HCT116 (cell line): ENCODE measurements at regions not wholly inside any gene's neighbourhood (a gene's known extent, or its start where the extent isn't known, plus 50 kb on each side); places are given as distances from the start of the nearest gene placed in this dataset.

Experiments used
- ATAC-seq: fragments of 200-7000 bp; cut with Tn5 transposase; 2 replicates; pipeline ENCODE4 v1.9.1; 2020; ENCODE audit warnings: mild to moderate bottlenecking, moderate library complexity
- BruUV-seq: library from RNA; stranded (reverse); fragments of 400-500 nt; replicated peaks from 2 replicates; lab custom pipeline; 2021; lab: Mats Ljungman, UMichigan
- CTCF ChIA-PET: fragments of 300-600 bp; sonication (Branson Sonifier 250); formaldehyde crosslinking; loops from one replicate; lab custom pipeline; 2021; ENCODE audit warnings: antibody characterized with exemption; lab: Charles Lee
- POLR2A ChIA-PET: fragments of 300-600, 350-600 bp; sonication (Branson Sonifier 250); formaldehyde crosslinking; loops from one replicate; lab custom pipeline; 2021; ENCODE audit warnings: antibody characterized with exemption; lab: Charles Lee
- RAD21 ChIA-PET, 2 experiments: fragments of 300-600 bp; sonication (Branson Sonifier 250); formaldehyde crosslinking; loops; one replicate each; lab custom pipeline; 2023; ENCODE audit warnings: low total read pairs in 2 of 2; ENCODE audit not compliant: uncharacterized antibody in 2 of 2, unreplicated experiment in 2 of 2, low non-redundant PET in 1 of 2; lab: Charles Lee
- DNase-seq: peaks from one replicate; pipeline ENCODE4 v3.0.0-alpha.2; 2010; ENCODE audit warnings: low read depth, low spot score
- H2AFZ ChIP-seq: fragments of 200-600 bp; shearing (Covaris generic), sonication (generic); 2 replicates; pipeline ENCODE4 v1.6.1; 2017; ENCODE audit warnings: low read depth, mixed run types, mixed read lengths, antibody characterized with exemption, low read length; ENCODE audit not compliant: poor library complexity, severe bottlenecking
- H3K27ac ChIP-seq: 2 replicates; pipeline ENCODE4 v1.5.1; 2012; ENCODE audit warnings: low read depth, low read length
- H3K27me3 ChIP-seq: fragments of 200-600 bp; sonication (generic); 2 replicates; pipeline ENCODE4 v1.6.1; 2016; ENCODE audit warnings: mixed run types, low read length, mixed read lengths; ENCODE audit not compliant: insufficient read depth
- H3K36me3 ChIP-seq, 2 experiments: fragments of 200-500 bp in 1 of 2; fragments of 200-600 bp in 1 of 2; sonication (Bioruptor generic) in 1 of 2; sonication (generic) in 1 of 2; 2 replicates each; pipeline versions ENCODE4 v1.5.1 to v1.6.1; 2014 to 2016; ENCODE audit warnings: low read length in 2 of 2, inconsistent platforms in 1 of 2, mixed read lengths in 1 of 2, mixed run types in 1 of 2; ENCODE audit not compliant: insufficient read depth in 2 of 2, control insufficient read depth in 1 of 2
- H3K4me1 ChIP-seq, 2 experiments: fragments of 200-600 bp in 1 of 2; sonication (generic) in 1 of 2; 2 replicates each; pipeline versions ENCODE4 v1.5.1 to v1.6.1; 2012 to 2017; ENCODE audit warnings: low read length in 2 of 2, inconsistent platforms in 1 of 2, mild to moderate bottlenecking in 1 of 2, mixed read lengths in 1 of 2, mixed run types in 1 of 2, moderate library complexity in 1 of 2; ENCODE audit not compliant: insufficient read depth in 2 of 2, control insufficient read depth in 1 of 2
- H3K4me2 ChIP-seq: fragments of 200-600 bp; sonication (generic); 2 replicates; pipeline ENCODE4 v1.6.1; 2017; ENCODE audit warnings: mixed run types, low read length, mixed read lengths
- H3K4me3 ChIP-seq, 2 experiments: fragments of 200-600 bp in 1 of 2; sonication (generic) in 1 of 2; replicated peaks in 1 of 2; 2 replicates each; pipeline ENCODE4 v1.5.1; 2011 to 2016; ENCODE audit warnings: low read length in 2 of 2, control low read depth in 1 of 2, low read depth in 1 of 2, mild to moderate bottlenecking in 1 of 2, mixed read lengths in 1 of 2, mixed run types in 1 of 2
- H3K79me2 ChIP-seq: fragments of 200-600 bp; sonication (generic); 2 replicates; pipeline ENCODE4 v1.6.1; 2017; ENCODE audit warnings: mild to moderate bottlenecking, mixed run types, low read length, moderate library complexity, mixed read lengths; ENCODE audit not compliant: insufficient read depth
- H3K9ac ChIP-seq: fragments of 200-600 bp; sonication (generic); 2 replicates; pipeline ENCODE4 v1.6.1; 2016; ENCODE audit warnings: low read length, mixed read lengths
- H3K9me2 ChIP-seq: fragments of 200-600 bp; sonication (generic), shearing (Covaris generic); 2 replicates; pipeline ENCODE4 v1.6.1; 2017; ENCODE audit warnings: mixed run types, mild to moderate bottlenecking, moderate library complexity; ENCODE audit not compliant: insufficient read depth
- H3K9me3 ChIP-seq, 2 experiments: fragments of 200-500 bp in 1 of 2; fragments of 200-600 bp in 1 of 2; sonication (Bioruptor generic) in 1 of 2; sonication (generic) in 1 of 2; 2 replicates each; pipeline ENCODE4 v1.6.1; 2014 to 2017; ENCODE audit warnings: low read length in 2 of 2, mixed read lengths in 2 of 2, inconsistent platforms in 1 of 2, low read depth in 1 of 2, mild to moderate bottlenecking in 1 of 2, mixed run types in 1 of 2, moderate library complexity in 1 of 2; ENCODE audit not compliant: control insufficient read depth in 1 of 2, insufficient read depth in 1 of 2
- H4K20me1 ChIP-seq: fragments of 200-600 bp; sonication (generic), shearing (Covaris generic); 2 replicates; pipeline ENCODE4 v1.6.1; 2017; ENCODE audit warnings: mixed run types, mild to moderate bottlenecking, moderate library complexity; ENCODE audit not compliant: insufficient read depth
- CBX3 ChIP-seq: IDR thresholded peaks from 2 replicates; pipeline ENCODE4 v1.6.1; 2012; ENCODE audit warnings: low read depth
- CEBPB ChIP-seq: IDR thresholded peaks from 2 replicates; pipeline ENCODE4 v1.6.1; 2012; ENCODE audit warnings: low read depth
- ELF1 ChIP-seq: IDR thresholded peaks from 2 replicates; pipeline ENCODE4 v1.6.1; 2012; ENCODE audit warnings: low read depth, borderline replicate concordance
- EZH2 ChIP-seq: fragments of 200-600 bp; sonication (generic); IDR thresholded peaks from 2 replicates; pipeline ENCODE4 v1.6.1; 2017; ENCODE audit warnings: antibody characterized with exemption, mixed run types
- FOSL1 ChIP-seq: IDR thresholded peaks from 2 replicates; pipeline ENCODE4 v1.6.1; 2012; ENCODE audit warnings: low read depth
- JUND ChIP-seq: IDR thresholded peaks from 2 replicates; pipeline ENCODE4 v1.6.1; 2012
- SIN3A ChIP-seq: IDR thresholded peaks from 2 replicates; pipeline ENCODE4 v1.6.1; 2012; ENCODE audit warnings: low read depth
- ZBTB33 ChIP-seq: IDR thresholded peaks from 2 replicates; pipeline ENCODE4 v1.6.1; 2011; ENCODE audit warnings: mild to moderate bottlenecking, low read length, moderate library complexity; ENCODE audit not compliant: insufficient replicate concordance; ENCODE audit errors: extremely low read depth
- ZFX ChIP-seq: fragments of 450-650 bp; IDR thresholded peaks from 2 replicates; pipeline ENCODE4 v1.6.1; 2017
- intact Hi-C: fragments of 100-400 bp; cut with micrococcal nuclease; formaldehyde crosslinking; loops from 2 replicates; pipeline ENCODE4 v1.10.0; 2022
- TF ChIP-seq, protein P1 (sequence below): IDR thresholded peaks from 2 replicates; pipeline ENCODE4 v1.6.1; 2012

DNA sequence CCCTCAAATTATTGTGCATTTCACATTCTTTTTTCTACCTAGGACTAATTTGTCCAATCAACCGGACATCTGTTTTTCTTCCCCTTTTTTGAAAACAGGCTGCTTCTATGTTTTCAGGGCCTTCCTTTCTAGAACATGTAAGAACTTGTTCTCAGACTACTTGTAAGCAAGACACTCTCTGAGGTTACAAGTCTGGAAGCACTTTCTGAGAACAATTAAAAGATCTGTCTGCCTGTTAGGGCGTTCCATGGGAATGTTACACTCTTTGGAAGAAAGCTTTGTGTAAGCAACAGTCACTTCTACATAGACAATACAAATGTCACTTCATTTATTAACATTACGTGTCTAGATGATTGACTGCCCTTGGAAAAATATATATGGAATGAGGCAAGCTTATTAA is 50.9 kb upstream of the HSPB3 start:
- H3K36me3 ChIP-seq: no peaks in the 10 kb centered on the region
- no peak overlapping the region for H2AFZ ChIP-seq
- BruUV-seq: no TSS peak
- no peaks in the 10 kb centered on the region for H3K27me3 ChIP-seq
- H3K27ac ChIP-seq: no peak overlapping the region
- no peak overlapping the region for H3K4me2 ChIP-seq
- RAD21 ChIA-PET: no interaction called here
- no peaks in the 10 kb centered on the region for H3K9me3 ChIP-seq
- no peaks in the 10 kb centered on the region for H4K20me1 ChIP-seq
- H3K79me2 ChIP-seq: no peaks in the 10 kb centered on the region
- POLR2A ChIA-PET: no interaction called here
- 0 out of 4 replicates have a peak, but pooled peaks cover 0 to 6% of the 10 kb centered on the region in 2 experiments for H3K4me1 ChIP-seq
- TF ChIP-seq JUND: no peak
- TF ChIP-seq ZBTB33: no peak
- no peak for TF ChIP-seq ELF1
- no peak for TF ChIP-seq EZH2
- TF ChIP-seq ZFX: no peak
- TF ChIP-seq FOSL1: no peak
- no peak for TF ChIP-seq CEBPB
- TF ChIP-seq CBX3: no peak
- TF ChIP-seq SIN3A: no peak
- TF ChIP-seq, protein P1, sequence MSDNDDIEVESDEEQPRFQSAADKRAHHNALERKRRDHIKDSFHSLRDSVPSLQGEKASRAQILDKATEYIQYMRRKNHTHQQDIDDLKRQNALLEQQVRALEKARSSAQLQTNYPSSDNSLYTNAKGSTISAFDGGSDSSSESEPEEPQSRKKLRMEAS: no peak
- CTCF ChIA-PET: interaction anchor here (1.3 kb wide), 1 partner anchor 15 kb away, joined by 4 read pairs; no protein-coding TSS in a partner anchor
- DNase-seq (no peak), ATAC-seq (no peak)
- no peaks in the 10 kb centered on the region for H3K9me2 ChIP-seq
- intact Hi-C loops: no loop called here
- no peak overlapping the region for H3K9ac ChIP-seq
- H3K4me3 ChIP-seq: no peak overlapping the region
